HEK293 (cell line): ENCODE measurements at regions not wholly inside any gene's neighbourhood (a gene's known extent, or its start where the extent isn't known, plus 50 kb on each side); places are given as distances from the start of the nearest gene placed in this dataset.

Experiments
- CTCF ChIP-seq: fragments of 450-650 bp; formaldehyde crosslinking; IDR thresholded peaks from 2 replicates; pipeline ENCODE4 v1.5.1; 2016; ENCODE audit warnings: missing biosample characterization, missing genetic modification characterization
- HOXC10 ChIP-seq: sonication (generic); formaldehyde crosslinking; IDR thresholded peaks from 2 replicates; pipeline ENCODE4 v1.8.1; 2023; ENCODE audit warnings: mild to moderate bottlenecking, missing genetic modification reagents
- TRIM28 ChIP-seq: IDR thresholded peaks from 2 replicates; pipeline ENCODE4 v1.6.1; 2011; ENCODE audit warnings: low read length, control low read depth, borderline replicate concordance
- ZBTB26 ChIP-seq: fragments of 450-650 bp; formaldehyde crosslinking; optimal IDR thresholded peaks from 2 replicates; pipeline ENCODE3; 2016; ENCODE audit warnings: missing biosample characterization, mild to moderate bottlenecking, missing genetic modification characterization
- ZNF114 ChIP-seq: fragments of 450-650 bp; formaldehyde crosslinking; IDR thresholded peaks from 2 replicates; pipeline ENCODE4 v1.5.0; 2017; ENCODE audit warnings: missing biosample characterization, missing genetic modification characterization
- ZNF398 ChIP-seq: fragments of 450-650 bp; formaldehyde crosslinking; IDR thresholded peaks from 2 replicates; pipeline ENCODE4 v1.5.1; 2017; ENCODE audit warnings: missing biosample characterization, missing genetic modification characterization
- ZNF473 ChIP-seq: fragments of 450-650 bp; formaldehyde crosslinking; IDR thresholded peaks from 2 replicates; pipeline ENCODE4 v1.5.1; 2017; ENCODE audit warnings: missing biosample characterization, missing genetic modification characterization
- ZNF530 ChIP-seq: fragments of 450-650 bp; formaldehyde crosslinking; IDR thresholded peaks from 2 replicates; pipeline ENCODE4 v1.5.1; 2016; ENCODE audit warnings: low read depth, missing biosample characterization, missing genetic modification characterization

GRCh38 chr6:134477991-134478635 is 160.2 kb upstream of the SGK1 start:
- TF ChIP-seq ZNF398 (tag by site-specific recombination) = no peak
- no peak for TF ChIP-seq ZNF114 (tag by site-specific recombination)
- TF ChIP-seq TRIM28 = no peak
- TF ChIP-seq ZNF473 = no peak
- TF ChIP-seq ZBTB26 (tag by site-specific recombination) = no peak
- no peak for TF ChIP-seq HOXC10 (CRISPR knock-in tag)
- no peak for TF ChIP-seq CTCF (tag by site-specific recombination)
- no peak for TF ChIP-seq ZNF530 (tag by site-specific recombination)
